Mammary epithelial cell (primary cell): ENCODE measurements at regions not wholly inside any gene's neighbourhood (a gene's known extent, or its start where the extent isn't known, plus 50 kb on each side); places are given as distances from the start of the nearest gene placed in this dataset.

ENCODE experiments used
- CTCF ChIP-seq, 2 donors: IDR thresholded peaks in 1 of 2; conservative IDR thresholded peaks in 1 of 2; 2 replicates each; pipeline ENCODE4 v1.5.1; 2011 to 2012; ENCODE audit warnings: inconsistent platforms in 2 of 2, low read length in 2 of 2, mild to moderate bottlenecking in 2 of 2, control low read depth in 1 of 2, low read depth in 1 of 2; ENCODE audit not compliant: insufficient read depth in 1 of 2; ENCODE audit errors: extremely low read depth in 1 of 2
- EZH2 ChIP-seq: IDR thresholded peaks from 2 replicates; pipeline ENCODE4 v1.6.1; 2012; ENCODE audit warnings: low read length, inconsistent platforms, borderline replicate concordance

- no peak for TF ChIP-seq CTCF (conservative IDR thresholded peaks at IDR 0.05 in 1 of 2, IDR thresholded peaks at IDR 0.05 in 1 of 2; ENCODE audit: extremely low read depth in 1 of 2, insufficient read depth in 1 of 2, low read depth in 1 of 2, low read length in 2 of 2)
- no peak for TF ChIP-seq EZH2
Measured at GRCh38 chr21:17340081-17340480, 172.8 kb upstream of the CXADR start.
